LHCN-M2 (cell line): ENCODE measurements at regions not wholly inside any gene's neighbourhood (a gene's known extent, or its start where the extent isn't known, plus 50 kb on each side); places are given as distances from the start of the nearest gene placed in this dataset.
"Not testable (repeated sequence)": the region's sequence is repeated elsewhere in the genome, so short reads cannot be mapped to it uniquely, and the experiment has no call there.

Source experiments
- DNase-seq: peaks from one replicate; pipeline ENCODE4 v3.0.0-alpha.2; 2012; ENCODE audit warnings: low read depth

DNA sequence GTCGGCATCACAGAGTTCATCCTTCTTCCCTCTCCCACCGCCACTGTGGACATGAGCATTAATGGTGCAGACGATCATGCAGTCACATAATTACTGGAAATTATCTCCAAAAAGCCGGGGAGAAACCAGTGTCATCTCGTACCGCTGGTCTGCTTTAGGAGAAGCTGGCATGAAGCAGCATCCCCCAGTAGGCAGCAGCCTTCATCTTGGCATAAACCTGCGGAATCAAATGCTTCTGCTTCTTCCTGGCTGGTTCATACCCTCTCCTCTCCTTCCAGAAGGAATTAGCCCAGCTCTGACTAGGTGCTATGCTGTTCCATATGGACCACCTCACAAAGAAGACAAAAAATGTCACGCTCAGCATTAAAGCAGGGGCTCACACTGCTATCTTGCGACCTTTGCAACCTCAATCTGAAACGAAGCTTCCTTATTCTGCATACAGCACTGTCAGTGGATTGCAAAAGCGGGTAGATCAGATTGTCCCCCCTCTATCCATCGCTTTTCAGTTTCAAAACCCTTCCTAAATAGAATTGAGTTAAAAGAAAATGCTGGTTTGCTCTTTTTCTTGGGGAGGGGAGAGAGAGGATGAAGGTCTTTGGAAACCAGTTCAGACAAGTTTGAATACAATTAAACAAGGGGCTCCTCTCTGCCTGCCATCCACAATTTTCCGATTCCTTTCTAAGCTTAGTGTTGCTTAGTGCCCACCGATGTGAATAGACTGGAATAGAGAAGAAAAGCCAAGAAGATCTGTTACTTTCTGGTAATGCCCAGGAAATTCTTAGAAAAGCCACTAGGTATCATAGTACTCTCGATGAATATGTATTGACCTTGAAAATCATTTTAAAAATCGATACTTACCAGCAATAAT, 212.1 kb upstream of the ZNF521 start:
- DNase-seq = no peak

- no peak for DNase-seq
Observed at GRCh38 chr18:25563346-25563745, 211.4 kb upstream of the ZNF521 start.

DNA sequence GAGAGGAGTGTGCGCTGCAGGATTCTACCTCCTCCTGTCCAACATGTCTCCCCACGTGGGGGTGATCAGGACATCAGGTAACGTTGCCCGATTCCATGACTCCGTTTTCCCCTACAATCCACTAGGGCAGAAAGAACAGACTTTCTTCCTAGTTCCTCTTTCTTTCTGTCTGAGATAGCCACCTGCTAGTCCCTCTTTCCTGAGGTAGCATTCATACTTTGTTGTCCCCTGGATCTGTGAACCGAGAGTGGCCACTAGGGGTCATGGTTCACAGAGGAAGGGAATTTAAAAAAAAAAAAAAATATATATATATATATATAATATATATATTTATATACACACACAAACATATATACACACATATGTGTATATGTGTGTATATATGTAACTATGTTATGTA, 210.0 kb upstream of the ZNF521 start:
- DNase-seq = peak; percentile 33

- peak; percentile 10 for DNase-seq
Observed at GRCh38 chr18:25560369-25560768, 208.4 kb upstream of the ZNF521 start.

DNA sequence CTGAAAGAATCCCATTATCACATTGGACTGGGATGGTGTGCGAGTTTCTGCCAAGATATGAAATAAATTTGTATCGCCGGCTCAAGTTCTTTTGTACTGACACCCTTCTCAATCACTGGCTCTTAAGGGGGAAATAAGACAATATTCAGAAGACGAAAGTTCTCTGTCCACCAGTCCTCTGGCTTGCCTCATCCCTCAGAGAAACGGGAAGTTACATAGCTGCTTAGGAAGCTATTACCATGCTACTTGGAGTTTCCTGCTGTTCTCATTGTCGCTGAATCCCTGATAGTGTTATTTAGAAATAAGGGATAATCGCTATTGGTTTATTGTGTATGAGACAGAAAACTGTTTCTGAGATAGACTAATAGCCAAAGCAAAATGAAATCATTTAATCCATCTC, 205.0 kb upstream of the ZNF521 start:
- DNase-seq = no peak

DNA sequence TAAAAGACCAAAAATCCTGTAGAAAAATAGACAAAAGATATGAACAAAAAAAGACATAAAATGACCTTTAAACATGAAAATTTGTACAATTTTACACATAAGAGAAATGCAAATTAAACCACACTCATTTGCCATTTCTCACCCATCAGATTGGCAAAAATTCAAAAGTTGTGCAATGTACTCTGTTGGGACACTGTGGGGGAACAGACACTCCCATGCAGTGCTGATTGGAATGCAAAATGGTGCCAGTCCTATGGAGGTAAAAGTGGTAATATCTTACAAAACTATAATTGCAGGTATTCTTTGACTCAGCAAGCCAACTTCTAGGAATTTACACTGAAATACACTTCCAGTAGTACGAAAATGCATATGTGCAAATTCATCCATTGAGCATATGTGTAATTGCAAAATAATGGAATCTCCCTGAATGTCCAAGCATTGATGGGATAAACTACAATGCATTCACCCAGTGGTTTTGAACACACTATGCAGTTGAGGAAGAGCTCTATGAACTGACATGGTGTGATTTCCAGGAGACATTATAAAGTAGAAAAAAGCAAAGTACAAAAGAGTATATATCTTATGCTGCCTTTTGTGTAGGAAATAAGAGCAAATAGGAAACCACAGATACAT, 201.8 kb upstream of the ZNF521 start:
- no peak for DNase-seq

GRCh38 chr18:25544546-25545287, 192.8 kb upstream of the ZNF521 start:
- DNase-seq = no peak

DNA sequence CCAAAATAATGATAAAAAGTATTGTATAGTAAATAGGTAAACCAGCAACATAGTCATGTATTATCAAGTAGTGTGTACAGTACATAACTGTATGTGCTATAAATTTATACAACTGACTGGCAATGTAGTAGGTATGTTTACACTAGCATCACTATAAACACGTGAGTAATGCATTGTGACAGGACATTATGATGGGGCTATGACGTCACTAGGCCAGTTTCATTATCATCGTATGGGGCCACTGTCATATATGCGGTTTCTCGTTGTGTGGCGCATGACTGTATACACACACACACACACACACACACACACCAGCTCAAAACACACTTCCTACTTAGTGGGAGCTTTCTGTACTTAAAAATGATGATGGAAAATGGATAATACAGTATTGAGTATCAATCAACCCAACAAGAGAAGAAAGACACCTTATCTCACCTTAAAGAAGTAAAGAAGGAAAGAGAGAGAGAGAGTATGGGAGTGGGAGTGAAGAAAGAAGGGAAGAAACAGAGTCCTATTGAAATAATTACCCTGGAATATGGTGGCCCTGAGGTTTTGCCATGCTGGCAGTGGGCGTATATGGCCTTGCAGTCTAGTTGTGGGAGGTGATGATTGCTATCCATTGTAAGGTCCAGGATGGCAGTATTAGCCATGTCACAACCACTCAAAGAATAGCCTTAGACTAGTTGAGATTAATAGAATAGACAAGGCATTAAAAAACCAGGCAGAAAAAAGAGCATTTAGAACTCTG, 186.4 kb upstream of the ZNF521 start:
- no peak for DNase-seq

DNA sequence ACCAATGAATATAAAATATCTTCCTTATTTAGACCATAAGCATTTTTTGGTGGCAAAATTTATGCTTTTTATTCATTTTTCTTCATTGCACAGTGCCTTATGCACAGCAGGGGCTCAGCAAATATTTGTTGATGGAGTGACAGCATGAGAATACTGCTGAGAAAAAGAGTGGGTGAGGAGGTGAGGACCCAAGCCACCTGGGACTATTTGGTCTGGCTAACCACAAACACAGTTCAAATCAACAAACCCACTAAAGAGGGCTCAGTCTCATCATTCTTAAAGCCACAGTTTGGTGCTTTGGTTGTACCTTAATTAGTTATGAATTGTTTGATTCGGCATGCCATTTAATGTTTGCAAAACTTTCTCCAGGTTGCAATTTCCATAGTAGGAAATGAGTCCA, 183.5 kb upstream of the ZNF521 start:
- no peak for DNase-seq

DNA sequence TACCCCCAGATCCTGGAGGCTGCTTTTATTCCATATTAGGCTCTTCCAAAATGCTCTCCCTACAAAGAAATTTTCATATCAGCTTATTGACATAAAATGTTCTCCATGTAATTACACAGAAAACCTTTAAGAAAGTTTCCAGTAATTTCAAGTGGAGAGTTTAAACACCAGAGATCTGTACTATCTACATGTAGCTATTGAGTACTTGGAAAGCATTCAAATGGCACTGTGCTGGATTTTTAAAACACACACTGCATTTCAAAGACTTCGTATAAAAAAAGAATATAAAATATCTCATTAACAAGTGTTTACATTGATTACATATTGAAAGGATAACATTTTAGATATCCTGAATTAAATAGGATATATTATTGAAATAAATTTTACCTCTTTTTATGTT, 182.4 kb upstream of the ZNF521 start:
- DNase-seq = no peak

- DNase-seq = no peak
Observed at GRCh38 chr18:25533218-25533617, 181.3 kb upstream of the ZNF521 start.

- no peak for DNase-seq
Observed at GRCh38 chr18:25531207-25531606, 179.2 kb upstream of the ZNF521 start.

- not testable (repeated sequence) for DNase-seq
Observed at GRCh38 chr18:25525789-25526188, 173.8 kb upstream of the ZNF521 start.

DNA sequence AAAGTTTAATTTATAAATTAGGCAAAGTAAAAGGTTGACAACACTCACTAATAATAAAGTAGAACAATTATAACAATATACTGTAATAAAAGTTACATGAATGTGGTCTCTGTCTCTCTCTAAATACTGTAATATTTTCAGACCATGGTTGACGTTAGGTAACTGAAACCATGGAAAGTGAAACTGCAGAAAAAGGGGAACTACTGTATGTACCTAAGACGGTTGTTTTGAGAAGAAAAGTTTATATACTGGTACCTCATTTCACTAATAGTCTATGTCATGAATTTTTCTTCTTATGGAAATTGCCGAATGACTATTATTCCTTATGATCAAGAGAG, 166.7 kb upstream of the ZNF521 start:
- no peak for DNase-seq

GRCh38 chr18:25517881-25518715, 166.1 kb upstream of the ZNF521 start:
- peak; percentile 15 for DNase-seq

- DNase-seq = peak; percentile 14
Observed at GRCh38 chr18:25516747-25517498, 165.0 kb upstream of the ZNF521 start.

- no peak for DNase-seq
Observed at GRCh38 chr18:25516121-25516520, 164.2 kb upstream of the ZNF521 start.

GRCh38 chr18:25510096-25510495, 158.1 kb upstream of the ZNF521 start:
- no peak for DNase-seq

- DNase-seq = peak; percentile 88
Observed at GRCh38 chr18:25503567-25504081, 151.7 kb upstream of the ZNF521 start.
